GM21515 (cell line): ENCODE measurements at regions not wholly inside any gene's neighbourhood (a gene's known extent, or its start where the extent isn't known, plus 50 kb on each side); places are given as distances from the start of the nearest gene placed in this dataset.

Source experiments
- ATAC-seq: cut with Tn5 transposase; IDR thresholded peaks from one replicate; pipeline ENCODE4 v1.9.1; 2021; ENCODE audit not compliant: unreplicated experiment

DNA sequence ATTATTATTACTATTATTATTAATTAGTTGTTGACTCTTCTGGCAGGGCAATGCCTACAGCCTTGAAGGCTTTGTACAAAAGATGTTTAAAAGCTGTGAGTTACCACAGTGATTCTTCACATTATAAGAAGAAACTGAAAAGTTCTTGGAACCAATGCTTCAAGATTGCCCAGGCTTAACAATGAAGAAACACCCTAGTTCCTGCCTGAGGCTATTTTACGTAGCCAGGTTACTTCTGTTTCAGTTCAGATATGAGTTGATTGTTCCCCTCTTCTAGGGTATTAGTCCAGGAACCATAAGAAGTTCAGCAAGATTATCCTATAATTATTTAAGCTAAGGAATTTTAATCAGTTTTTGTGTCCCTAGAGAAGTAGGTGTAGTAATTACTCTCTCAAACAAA, 154.6 kb upstream of the CDH12 start:
- ATAC-seq = no peak

GRCh38 chr5:23007236-23007635, 154.1 kb upstream of the CDH12 start:
- no peak for ATAC-seq

- ATAC-seq = no peak
Observed at GRCh38 chr5:23001120-23001519, 148.0 kb upstream of the CDH12 start.

DNA sequence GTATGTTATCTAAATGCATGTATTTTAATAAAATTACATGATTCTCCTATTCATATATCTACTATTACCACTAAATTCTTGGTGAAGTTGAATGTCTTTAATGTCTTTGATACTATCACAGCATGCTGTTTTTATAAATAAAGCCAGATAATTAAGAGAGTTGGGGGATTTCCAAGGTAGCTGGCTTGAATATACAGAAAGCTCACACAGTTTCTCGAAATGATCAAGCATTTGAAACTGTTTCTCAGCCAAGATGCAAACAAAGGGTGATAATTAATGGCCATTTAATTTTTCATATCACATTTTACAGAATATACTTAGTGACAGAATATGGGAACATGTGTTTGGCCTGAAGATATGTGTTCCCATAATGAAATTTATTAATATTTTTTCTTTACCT, 145.6 kb upstream of the CDH12 start:
- no peak for ATAC-seq

DNA sequence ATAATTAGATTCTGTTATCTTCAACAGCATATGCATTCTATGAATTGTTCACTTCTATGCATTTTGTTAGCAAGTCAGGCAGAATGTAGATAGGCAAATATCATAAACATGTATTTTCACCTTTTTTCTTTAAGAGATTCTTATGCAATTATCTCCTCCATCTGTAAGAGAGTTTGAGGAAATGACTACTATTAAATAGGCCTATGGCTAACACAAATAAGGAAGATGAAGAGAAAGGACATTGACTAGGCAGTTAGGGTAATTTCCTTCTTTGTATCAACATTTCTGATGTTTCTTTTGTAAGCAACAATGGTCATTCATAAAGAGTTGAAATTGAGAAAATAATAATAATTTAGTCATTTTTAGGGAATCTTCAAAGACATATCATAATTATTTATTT, 145.2 kb upstream of the CDH12 start:
- no peak for ATAC-seq

- no peak for ATAC-seq
Observed at GRCh38 chr5:22988937-22989336, 135.8 kb upstream of the CDH12 start.

DNA sequence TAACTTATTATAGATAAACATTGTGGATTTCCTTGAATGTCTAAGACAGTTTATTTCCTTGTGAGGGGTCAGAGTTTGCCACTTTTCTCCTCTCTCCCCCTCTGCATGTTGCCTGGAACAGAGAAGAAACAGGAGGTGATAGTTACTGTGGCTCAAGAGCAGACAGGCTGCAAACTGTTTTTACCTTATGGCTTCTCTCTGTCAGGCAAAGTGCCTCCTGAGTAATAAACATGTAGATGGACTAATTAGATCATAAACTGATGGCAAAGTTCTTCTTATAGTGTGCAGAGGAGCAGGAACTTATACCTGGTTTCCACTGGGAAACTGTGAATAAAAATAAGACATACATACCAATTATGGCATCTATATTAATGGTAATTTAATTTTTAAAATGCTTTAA, 133.1 kb upstream of the CDH12 start:
- no peak for ATAC-seq

GRCh38 chr5:22985446-22985845, 132.3 kb upstream of the CDH12 start:
- ATAC-seq = no peak

GRCh38 chr5:22970956-22971618, 117.9 kb upstream of the CDH12 start:
- ATAC-seq = no peak

DNA sequence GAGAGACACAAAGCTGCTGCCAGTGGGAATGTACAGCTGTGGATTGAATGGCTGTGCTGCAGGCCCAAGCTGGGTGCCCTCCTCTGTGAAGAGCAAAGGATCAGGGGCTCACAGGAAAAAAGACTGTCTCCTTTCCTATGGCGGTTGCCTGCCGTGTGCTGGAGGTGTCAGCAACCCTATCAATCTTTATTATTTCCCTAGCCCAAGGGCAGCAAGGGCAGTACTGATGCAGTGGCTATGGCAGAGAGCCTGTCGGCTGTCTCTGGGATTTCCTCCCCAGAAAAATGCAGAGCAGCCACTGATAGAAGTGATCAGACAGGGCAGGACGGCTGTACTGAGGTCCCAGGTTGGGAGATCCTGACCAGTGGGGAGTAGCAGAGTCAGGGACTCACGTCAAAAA, 117.3 kb upstream of the CDH12 start:
- no peak for ATAC-seq

- no peak for ATAC-seq
Observed at GRCh38 chr5:22968386-22968785, 115.2 kb upstream of the CDH12 start.

DNA sequence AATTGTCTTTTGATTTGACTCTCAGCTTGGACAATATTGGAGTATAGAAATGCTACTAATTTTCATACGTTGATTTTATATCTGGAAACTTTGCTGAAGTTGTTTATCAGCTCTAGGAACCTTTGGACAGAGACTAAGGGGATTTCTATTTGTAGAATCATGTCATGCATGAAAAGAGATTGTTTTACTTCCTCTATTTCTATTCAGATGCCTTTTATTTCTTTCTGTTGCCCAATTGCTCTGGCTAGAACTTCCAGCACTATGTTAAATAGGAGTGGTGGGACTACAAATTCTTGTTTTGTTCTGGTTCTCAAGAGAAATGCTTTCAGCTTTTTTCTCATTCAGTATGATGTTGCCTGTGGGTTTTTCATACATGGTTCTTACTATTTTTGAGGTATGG, 112.8 kb upstream of the CDH12 start:
- no peak for ATAC-seq

- ATAC-seq = no peak
Observed at GRCh38 chr5:22964632-22965031, 111.5 kb upstream of the CDH12 start.

DNA sequence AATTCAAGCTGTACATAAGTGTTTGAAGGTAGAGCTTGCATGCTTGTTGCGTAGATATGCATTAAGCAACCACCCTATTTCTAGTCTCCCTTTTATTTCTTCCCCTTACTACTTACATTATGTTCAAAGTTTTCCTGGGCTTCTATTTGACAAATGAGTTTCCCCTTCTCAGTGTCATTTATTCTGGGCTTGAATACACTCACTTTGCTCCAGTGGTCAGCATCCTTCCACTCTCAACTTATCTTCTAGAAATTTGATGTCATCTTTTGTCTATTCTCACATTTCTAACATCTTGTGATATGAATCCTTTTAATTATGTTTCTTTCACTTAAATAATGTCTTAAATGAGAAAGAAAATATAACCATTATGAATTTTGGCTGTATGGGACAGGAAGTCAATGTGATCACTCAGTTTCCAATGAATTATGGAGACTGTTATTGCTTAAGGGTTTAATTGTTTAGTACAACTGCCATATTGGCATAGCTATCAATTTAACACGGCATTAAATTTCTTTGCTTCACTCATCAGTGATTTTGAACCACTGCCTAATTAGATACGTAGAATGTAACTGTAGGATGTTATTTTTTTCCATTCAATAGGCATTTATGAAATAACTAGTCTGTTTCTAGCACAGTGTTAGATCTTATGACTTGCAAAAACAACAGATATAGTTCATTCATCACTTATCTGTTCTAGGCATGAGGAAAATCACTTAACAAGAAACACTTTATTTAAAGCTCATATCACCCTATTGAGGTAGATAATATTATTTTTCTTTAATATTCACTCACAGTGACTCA, 105.5 kb upstream of the CDH12 start:
- no peak for ATAC-seq

DNA sequence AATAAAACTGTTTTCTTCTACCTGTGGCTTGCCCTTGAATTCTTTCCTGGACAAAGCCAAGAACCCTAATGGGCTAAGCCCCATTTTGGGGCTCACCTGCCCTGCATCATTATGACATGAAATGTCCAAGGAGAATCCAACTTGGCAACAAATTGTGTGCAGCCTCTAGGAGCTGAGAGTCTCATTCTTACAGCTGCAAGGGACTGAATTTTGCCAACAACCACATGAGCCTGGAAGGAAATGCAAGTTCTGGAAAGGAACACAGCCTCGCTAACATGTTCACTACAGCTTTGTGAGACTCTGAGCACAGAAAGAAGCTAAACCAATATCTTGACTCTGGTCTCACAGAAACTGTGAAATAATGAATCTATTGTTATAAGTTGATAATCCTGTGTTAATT, 94.8 kb upstream of the CDH12 start:
- ATAC-seq = no peak

DNA sequence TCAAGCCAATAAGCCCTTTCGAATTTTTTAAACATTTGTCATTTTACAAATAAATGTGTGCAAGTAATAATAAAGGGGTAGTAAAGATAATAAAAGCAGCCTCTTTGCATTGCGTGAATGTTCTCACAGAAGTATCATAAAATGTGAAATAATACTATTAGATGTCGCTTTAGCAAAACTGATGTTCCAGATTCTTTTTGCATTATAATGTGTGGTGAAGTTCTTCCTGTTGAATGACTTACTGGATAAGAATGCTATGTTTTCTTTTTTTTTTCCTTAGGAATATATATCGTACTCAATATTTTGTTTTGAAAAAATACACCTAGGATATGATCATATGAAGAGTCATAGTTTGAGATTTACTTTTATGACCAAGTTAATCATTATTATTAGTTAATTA, 85.2 kb upstream of the CDH12 start:
- ATAC-seq = no peak

- ATAC-seq = no peak
Observed at GRCh38 chr5:22928821-22929482, 75.8 kb upstream of the CDH12 start.

DNA sequence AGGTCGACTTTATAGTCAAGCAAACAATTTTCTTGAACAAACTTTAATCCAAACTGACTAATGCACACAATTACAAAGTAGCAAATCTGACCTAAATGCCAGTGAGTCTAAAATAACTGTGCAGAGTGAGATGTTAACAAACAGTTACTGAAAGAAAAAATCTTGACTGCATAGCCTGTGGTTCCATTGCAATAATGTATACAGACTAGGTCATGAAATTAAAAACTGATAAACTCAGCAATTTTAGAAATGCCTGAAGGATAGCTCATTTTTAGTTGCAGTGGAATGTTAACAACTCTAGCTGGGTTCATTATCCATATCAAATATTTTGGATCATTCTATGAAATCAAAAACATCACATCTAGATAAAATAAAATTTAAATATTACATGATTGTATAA, 73.4 kb upstream of the CDH12 start:
- ATAC-seq = no peak

DNA sequence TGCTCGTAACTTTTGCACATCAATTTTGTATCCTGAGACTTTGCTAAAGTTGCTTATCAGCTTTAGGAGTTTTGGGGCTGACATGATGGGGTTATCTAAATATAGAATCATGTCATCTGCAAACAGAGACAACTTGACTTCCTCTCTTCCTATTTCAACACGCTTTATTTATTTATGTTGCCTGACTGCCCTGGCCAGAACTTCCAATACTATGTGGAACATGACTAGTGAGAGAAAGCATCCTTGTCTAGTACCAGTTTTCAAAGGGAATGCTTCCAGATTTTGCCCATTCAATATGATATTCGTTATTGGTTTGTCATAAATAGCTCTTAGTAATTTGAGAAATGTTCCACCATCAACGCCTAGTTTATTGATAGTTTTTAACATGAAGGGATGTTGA, 65.4 kb upstream of the CDH12 start:
- no peak for ATAC-seq

GRCh38 chr5:22916393-22916792, 63.2 kb upstream of the CDH12 start:
- no peak for ATAC-seq

DNA sequence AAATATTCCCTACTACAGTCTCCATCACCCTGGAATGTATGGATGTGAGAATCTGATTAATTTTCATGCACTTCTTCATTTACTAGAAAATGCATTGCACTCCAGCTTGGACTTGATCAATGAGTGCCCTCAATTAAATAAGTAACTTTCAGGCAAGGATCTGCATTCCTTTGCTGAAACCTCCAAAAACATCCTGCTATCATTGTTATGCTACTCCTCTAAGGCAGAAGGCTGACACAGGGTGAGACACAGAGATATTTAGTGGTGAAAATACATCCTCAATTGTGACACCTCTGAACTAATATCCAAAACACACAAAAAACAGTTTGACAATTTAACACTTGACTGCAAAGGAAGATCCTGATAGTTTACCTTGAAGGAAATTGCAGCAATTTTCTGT, 57.9 kb upstream of the CDH12 start:
- ATAC-seq = no peak

DNA sequence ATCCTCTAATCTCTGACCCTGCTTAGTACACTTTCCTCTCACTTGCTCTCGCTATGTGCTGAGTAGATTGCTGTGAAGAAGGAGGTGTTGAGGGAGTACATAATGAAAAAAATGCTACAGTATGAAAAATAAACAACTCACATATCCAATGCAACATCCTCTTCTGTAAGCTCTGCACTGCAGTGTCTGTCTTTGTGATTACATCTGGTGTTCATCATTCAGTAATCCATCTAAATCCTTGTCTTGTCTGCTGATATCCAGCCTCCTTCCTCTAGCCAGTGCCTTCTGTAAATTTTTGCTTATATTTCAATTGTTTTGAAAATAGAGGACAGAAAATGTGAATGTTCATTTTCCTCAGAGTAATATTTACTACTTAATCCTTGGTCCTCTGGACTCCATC, 57.4 kb upstream of the CDH12 start:
- no peak for ATAC-seq
